K562 (cell line): ENCODE measurements at regions not wholly inside any gene's neighbourhood (a gene's known extent, or its start where the extent isn't known, plus 50 kb on each side); places are given as distances from the start of the nearest gene placed in this dataset.

ENCODE experiments used
- ATAC-seq: fragments of 200-7000 bp; cut with Tn5 transposase; 3 replicates; pipeline ENCODE4 v1.9.1; 2020; ENCODE audit warnings: moderate library complexity
- BruUV-seq: library from RNA; stranded (reverse); fragments of 400-500 nt; replicated peaks from 2 replicates; lab custom pipeline; 2021; lab: Mats Ljungman, UMichigan
- CTCF ChIA-PET: fragments of 300-600 bp; formaldehyde crosslinking; extraction: SDS; loops from one replicate; lab custom pipeline; 2021; ENCODE audit warnings: low intra/inter-chr PET ratio; lab: Yijun Ruan, JAX
- POLR2A ChIA-PET: fragments of 300-600, 350-650 bp; sonication (Branson Sonifier 250); formaldehyde crosslinking; extraction: SDS; loops from one replicate; lab custom pipeline; 2021; ENCODE audit warnings: antibody characterized with exemption, inconsistent platforms; lab: Yijun Ruan, JAX
- DNase-seq, 4 experiments: peaks; one replicate each; pipeline versions ENCODE4 v3.0.0 to v3.0.0-alpha.2; 2011 to 2018; ENCODE audit warnings: low spot score in 3 of 4, mixed read lengths in 3 of 4; ENCODE audit errors: extremely low read depth in 1 of 4
- FAIRE-seq: peaks from 2 replicates; lab custom pipeline; 2011; peaks lifted over from hg19 to GRCh38; lab: Jason Lieb, UNC
- H2AFZ ChIP-seq: 2 replicates; pipeline ENCODE4 v1.6.0; 2011; ENCODE audit warnings: low read depth, low read length, control low read depth, inconsistent platforms
- H3K27ac ChIP-seq: fragments of 200-600 bp; 3 replicates; pipeline ENCODE4 v1.8.0; 2011; ENCODE audit warnings: low read depth, mild to moderate bottlenecking, control low read depth, inconsistent platforms, low read length, moderate library complexity, mixed read lengths; ENCODE audit errors: extremely low read depth
- H3K27me3 ChIP-seq, 2 experiments: fragments of 300-600 bp in 1 of 2; 2 replicates in 1 of 2; 3 replicates in 1 of 2; pipeline versions ENCODE4 v1.6.0 to v1.8.0; 2011; ENCODE audit warnings: inconsistent platforms in 2 of 2, low read length in 2 of 2, mild to moderate bottlenecking in 1 of 2, mixed read lengths in 1 of 2, moderate library complexity in 1 of 2; ENCODE audit not compliant: control insufficient read depth in 2 of 2, insufficient read depth in 2 of 2
- H3K36me3 ChIP-seq: fragments of 300-600 bp; 3 replicates; pipeline ENCODE4 v1.8.0; 2011; ENCODE audit warnings: mild to moderate bottlenecking, low read length, inconsistent platforms; ENCODE audit not compliant: control insufficient read depth, insufficient read depth
- H3K4me1 ChIP-seq, 2 experiments: fragments of 200-600 bp in 1 of 2; replicated peaks in 1 of 2; 2 replicates in 1 of 2; 3 replicates in 1 of 2; pipeline versions ENCODE4 v1.5.1 to v1.8.0; 2011; ENCODE audit warnings: inconsistent platforms in 2 of 2, low read length in 2 of 2, mild to moderate bottlenecking in 1 of 2, mixed read lengths in 1 of 2, moderate library complexity in 1 of 2; ENCODE audit not compliant: control insufficient read depth in 2 of 2, insufficient read depth in 2 of 2
- H3K4me2 ChIP-seq: 2 replicates; pipeline ENCODE4 v1.6.1; 2011; ENCODE audit warnings: low read length, control low read depth, inconsistent platforms, mixed read lengths; ENCODE audit not compliant: insufficient read depth
- H3K4me3 ChIP-seq: fragments of 200-600 bp; sonication (generic), shearing (Covaris generic); 2 replicates; pipeline ENCODE4 v1.5.1; 2016; ENCODE audit warnings: control low read depth, inconsistent platforms
- H3K79me2 ChIP-seq: fragments of 200-600 bp; 3 replicates; pipeline ENCODE4 v1.8.0; 2011; ENCODE audit warnings: low read length, inconsistent platforms; ENCODE audit not compliant: control insufficient read depth, insufficient read depth
- H3K9ac ChIP-seq, 2 experiments: 2 replicates each; pipeline versions ENCODE4 v1.6.0 to v1.6.1; 2011; ENCODE audit warnings: low read depth in 2 of 2, low read length in 2 of 2, control low read depth in 1 of 2, inconsistent platforms in 1 of 2, mild to moderate bottlenecking in 1 of 2, mixed read lengths in 1 of 2; ENCODE audit not compliant: insufficient read depth in 1 of 2
- H3K9me1 ChIP-seq: one replicate; pipeline ENCODE4 v1.6.0; 2011; ENCODE audit warnings: inconsistent platforms, mild to moderate bottlenecking, low read length, moderate library complexity; ENCODE audit not compliant: control insufficient read depth, insufficient read depth
- H3K9me3 ChIP-seq: replicated peaks from 2 replicates; pipeline ENCODE4 v1.5.1; 2011; ENCODE audit warnings: low read depth, low read length, inconsistent platforms; ENCODE audit not compliant: control insufficient read depth, insufficient read depth
- H4K20me1 ChIP-seq: replicated peaks from 2 replicates; pipeline ENCODE4 v1.6.1; 2011; ENCODE audit warnings: low read length, inconsistent platforms, mixed read lengths; ENCODE audit not compliant: control insufficient read depth, insufficient read depth
- FOSL1 ChIP-seq: fragments of 200-800 bp; sonication (Bioruptor generic); conservative IDR thresholded peaks from 2 replicates; pipeline ENCODE4 v1.6.1; 2016; ENCODE audit warnings: missing genetic modification characterization, missing compliant biosample characterization
- FOXK1 ChIP-seq: sonication (generic); formaldehyde crosslinking; IDR thresholded peaks from 2 replicates; pipeline ENCODE4 v1.8.0; 2022; ENCODE audit warnings: missing genetic modification reagents, mild to moderate bottlenecking, borderline replicate concordance
- GABPB2 ChIP-seq: fragments of 250-450 bp; sonication (Bioruptor Pico); conservative IDR thresholded peaks from 2 replicates; pipeline ENCODE4 v1.5.1; 2021; ENCODE audit warnings: mild to moderate bottlenecking
- HDAC6 ChIP-seq: IDR thresholded peaks from 2 replicates; pipeline ENCODE4 v1.6.1; 2012; ENCODE audit warnings: low read depth, mild to moderate bottlenecking, control low read depth, inconsistent platforms, low read length, moderate library complexity
- HNRNPH1 ChIP-seq: fragments of 200-400 bp; formaldehyde crosslinking; optimal IDR thresholded peaks from 2 replicates; pipeline ENCODE3; 2017; ENCODE audit warnings: low read depth, mild to moderate bottlenecking, low read length, moderate library complexity
- HOMEZ ChIP-seq: fragments of 250-450 bp; sonication (Bioruptor Pico); IDR thresholded peaks from 2 replicates; pipeline ENCODE4 v1.4.0; 2020; ENCODE audit warnings: mild to moderate bottlenecking, moderate library complexity
- KDM5B ChIP-seq: fragments of 200-600 bp; sonication (generic); IDR thresholded peaks from 2 replicates; pipeline ENCODE4 v1.6.1; 2012; ENCODE audit warnings: low read depth, mild to moderate bottlenecking, moderate library complexity, low read length, control low read depth, inconsistent platforms; ENCODE audit not compliant: insufficient replicate concordance
- MAFG ChIP-seq: fragments of 450-650 bp; conservative IDR thresholded peaks from 2 replicates; pipeline ENCODE4 v1.6.1; 2016; ENCODE audit warnings: missing genetic modification characterization, missing compliant biosample characterization
- NFYB ChIP-seq: IDR thresholded peaks from 2 replicates; pipeline ENCODE4 v1.6.1; 2011; ENCODE audit warnings: mild to moderate bottlenecking, moderate library complexity; ENCODE audit not compliant: insufficient read length; ENCODE audit errors: extremely low read depth
- RAD21 ChIP-seq, 2 experiments: fragments of 250-450 bp in 1 of 2; fragments of 450-650 bp in 1 of 2; sonication (Bioruptor Pico) in 1 of 2; formaldehyde crosslinking in 1 of 2; IDR thresholded peaks in 1 of 2; conservative IDR thresholded peaks in 1 of 2; 2 replicates each; pipeline versions ENCODE4 v1.4.0 to v1.8.0; 2020 to 2022; ENCODE audit warnings: mild to moderate bottlenecking in 2 of 2, moderate library complexity in 1 of 2
- SLC30A9 ChIP-seq: fragments of 250-450 bp; sonication (Bioruptor Pico); IDR thresholded peaks from 2 replicates; pipeline ENCODE4 v1.8.0; 2022; ENCODE audit warnings: mild to moderate bottlenecking, moderate library complexity
- TEAD1 ChIP-seq, 2 experiments: fragments of 450-650 bp in 1 of 2; sonication (generic) in 1 of 2; formaldehyde crosslinking; IDR thresholded peaks; 2 replicates each; pipeline versions ENCODE4 v1.4.0 to v1.8.0; 2020 to 2022; ENCODE audit warnings: mild to moderate bottlenecking in 2 of 2, missing genetic modification reagents in 1 of 2
- TRIM28 ChIP-seq: fragments of 450-650 bp; IDR thresholded peaks from 2 replicates; pipeline ENCODE4 v1.6.1; 2017
- ZBTB34 ChIP-seq: fragments of 250-450 bp; sonication (Bioruptor Pico); IDR thresholded peaks from 2 replicates; pipeline ENCODE4 v1.8.0; 2021; ENCODE audit warnings: mild to moderate bottlenecking, moderate library complexity
- ZNF232 ChIP-seq: sonication (generic); formaldehyde crosslinking; IDR thresholded peaks from 2 replicates; pipeline ENCODE4 v1.8.0; 2022; ENCODE audit warnings: mild to moderate bottlenecking, missing genetic modification reagents
- ZNF609 ChIP-seq: sonication (generic); formaldehyde crosslinking; IDR thresholded peaks from 2 replicates; pipeline ENCODE4 v1.8.1; 2023; ENCODE audit warnings: missing genetic modification reagents, mild to moderate bottlenecking, borderline replicate concordance
- in situ Hi-C: fragments of 300-500 bp; cut with MboI; formaldehyde crosslinking; loops from 4 replicates; pipeline ENCODE4 v1.15.0; 2018; ENCODE audit warnings: inconsistent platforms, mixed read lengths
- intact Hi-C: fragments of 100-400 bp; cut with micrococcal nuclease; formaldehyde crosslinking; loops from 2 replicates; pipeline ENCODE4 v1.14.2; 2022

DNA sequence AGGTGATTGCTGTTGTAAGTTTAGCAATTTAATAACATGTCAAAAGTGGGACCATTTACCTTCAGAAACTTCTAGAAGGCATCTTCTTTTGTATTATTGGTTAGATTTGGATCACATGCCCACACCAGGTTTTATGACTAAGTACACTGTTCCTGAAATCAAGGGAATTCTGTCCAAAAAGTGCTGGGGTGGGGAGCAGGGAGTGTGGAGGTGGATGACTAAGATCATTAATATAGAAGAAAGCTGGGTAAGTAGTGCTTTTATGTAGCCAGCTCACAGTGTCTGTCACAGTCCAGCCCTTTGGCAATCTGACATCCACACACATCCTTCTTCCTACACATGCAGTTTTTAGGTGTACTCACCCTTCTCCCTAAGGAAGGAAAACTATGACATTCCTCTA lies 120.0 kb downstream of the TMCO5A start:
- in situ Hi-C loops (no loop called here), intact Hi-C loops (no loop called here)
- no peak overlapping the region for H3K4me3 ChIP-seq
- no peaks in the 10 kb centered on the region for H3K9me1 ChIP-seq
- ChIA-PET CTCF (no interaction called here), POLR2A (no interaction called here)
- H3K4me2 ChIP-seq, result no peak overlapping the region
- FAIRE-seq (no peak), DNase-seq (no peak), ATAC-seq (no peak)
- H3K36me3 ChIP-seq, result no peaks in the 10 kb centered on the region
- H3K9me3 ChIP-seq, result no peaks in the 10 kb centered on the region
- H3K27me3 ChIP-seq, result peaks cover 2 to 5% of the 10 kb centered on the region in 2 experiments; a peak in 2 of 5 replicates
- no peaks in the 10 kb centered on the region for H3K4me1 ChIP-seq
- H2AFZ ChIP-seq, result no peak overlapping the region
- BruUV-seq, result no TSS peak
- no peak overlapping the region for H3K9ac ChIP-seq
- H3K79me2 ChIP-seq, result no peaks in the 10 kb centered on the region
- no peaks in the 10 kb centered on the region for H4K20me1 ChIP-seq
- no peak overlapping the region for H3K27ac ChIP-seq
- TF ChIP-seq ZBTB34 (no peak), HDAC6 (no peak), NFYB (no peak), ZNF609 (no peak), ZNF232 (CRISPR knock-in tag) (no peak), FOXK1 (CRISPR knock-in tag) (no peak), TRIM28 (no peak), GABPB2 (CRISPR knock-in tag) (no peak), HNRNPH1 (no peak), KDM5B (no peak), SLC30A9 (CRISPR knock-in tag) (no peak), FOSL1 (no peak), TEAD1 (CRISPR knock-in tag; IDR thresholded peaks at IDR 0.05) (no peak), RAD21 (CRISPR knock-in tag; conservative IDR thresholded peaks at IDR 0.05 in 1 of 2, IDR thresholded peaks at IDR 0.05 in 1 of 2) (no peak), MAFG (tag) (no peak), HOMEZ (CRISPR knock-in tag) (no peak)
